H9 (cell line): ENCODE measurements at regions not wholly inside any gene's neighbourhood (a gene's known extent, or its start where the extent isn't known, plus 50 kb on each side); places are given as distances from the start of the nearest gene placed in this dataset.

ENCODE experiments used
- DNase-seq: peaks from one replicate; pipeline ENCODE4 v3.0.0-alpha.2; 2017
- H2AFZ ChIP-seq: one replicate; pipeline ENCODE4 v1.6.1; 2013; ENCODE audit warnings: mild to moderate bottlenecking, low read length, control low read depth, moderate library complexity
- H2AK5ac ChIP-seq: 2 replicates; pipeline ENCODE4 v1.6.1; 2013; ENCODE audit warnings: low read length, control low read depth, mixed read lengths; ENCODE audit not compliant: insufficient read length
- H2BK120ac ChIP-seq: one replicate; pipeline ENCODE4 v1.6.1; 2013; ENCODE audit warnings: low read depth, mild to moderate bottlenecking, low read length, control low read depth, inconsistent platforms; ENCODE audit not compliant: poor library complexity, severe bottlenecking
- H2BK12ac ChIP-seq: 2 replicates; pipeline ENCODE4 v1.6.1; 2013; ENCODE audit warnings: low read length, control low read depth, mixed read lengths, low read depth; ENCODE audit not compliant: insufficient read length
- H2BK15ac ChIP-seq: 2 replicates; pipeline ENCODE4 v1.6.1; 2013; ENCODE audit warnings: low read depth, low read length, control low read depth
- H2BK20ac ChIP-seq: one replicate; pipeline ENCODE4 v1.6.1; 2013; ENCODE audit warnings: low read depth, mild to moderate bottlenecking, low read length, control low read depth, inconsistent platforms; ENCODE audit not compliant: poor library complexity, severe bottlenecking
- H2BK5ac ChIP-seq: 2 replicates; pipeline ENCODE4 v1.6.1; 2013; ENCODE audit warnings: low read length, control low read depth, mixed read lengths; ENCODE audit not compliant: insufficient read length
- H3K14ac ChIP-seq: 2 replicates; pipeline ENCODE4 v1.6.1; 2013; ENCODE audit warnings: low read length, control low read depth; ENCODE audit not compliant: insufficient read depth
- H3K18ac ChIP-seq: 2 replicates; pipeline ENCODE4 v1.6.1; 2013; ENCODE audit warnings: low read depth, mild to moderate bottlenecking, mixed read lengths, low read length, control low read depth; ENCODE audit not compliant: insufficient read length
- H3K23ac ChIP-seq: 2 replicates; pipeline ENCODE4 v1.6.1; 2013; ENCODE audit warnings: low read length, control low read depth, mixed read lengths, low read depth; ENCODE audit not compliant: insufficient read length
- H3K23me2 ChIP-seq: 2 replicates; pipeline ENCODE4 v1.6.1; 2013; ENCODE audit warnings: low read depth, mild to moderate bottlenecking, mixed read lengths, low read length, control low read depth; ENCODE audit not compliant: insufficient read length, poor library complexity, severe bottlenecking
- H3K27ac ChIP-seq: 2 replicates; pipeline ENCODE4 v1.5.1; 2013; ENCODE audit warnings: low read length, control low read depth, mixed read lengths, low read depth; ENCODE audit not compliant: insufficient read length
- H3K27me3 ChIP-seq: 2 replicates; pipeline ENCODE4 v1.6.1; 2013; ENCODE audit warnings: low read length, control low read depth, inconsistent platforms; ENCODE audit not compliant: insufficient read depth
- H3K4ac ChIP-seq: 2 replicates; pipeline ENCODE4 v1.6.1; 2013; ENCODE audit warnings: low read depth, mild to moderate bottlenecking, control low read depth, inconsistent platforms, low read length, moderate library complexity
- H3K4me1 ChIP-seq: 2 replicates; pipeline ENCODE4 v1.6.1; 2013; ENCODE audit warnings: low read length, control low read depth, inconsistent platforms; ENCODE audit not compliant: insufficient read depth
- H3K4me2 ChIP-seq: 2 replicates; pipeline ENCODE4 v1.6.1; 2013; ENCODE audit warnings: low read length, control low read depth, mixed read lengths; ENCODE audit not compliant: insufficient read length, insufficient read depth
- H3K56ac ChIP-seq: 2 replicates; pipeline ENCODE4 v1.6.1; 2013; ENCODE audit warnings: low read depth, mild to moderate bottlenecking, mixed read lengths, low read length, control low read depth; ENCODE audit not compliant: insufficient read length
- H3K79me1 ChIP-seq: 2 replicates; pipeline ENCODE4 v1.6.1; 2013; ENCODE audit warnings: low read depth, mild to moderate bottlenecking, moderate library complexity, low read length, control low read depth, inconsistent platforms; ENCODE audit not compliant: insufficient read depth, poor library complexity, severe bottlenecking
- H3K79me2 ChIP-seq: 2 replicates; pipeline ENCODE4 v1.6.1; 2013; ENCODE audit warnings: low read length, control low read depth, inconsistent platforms; ENCODE audit not compliant: insufficient read depth
- H3K9ac ChIP-seq: 2 replicates; pipeline ENCODE4 v1.6.1; 2013; ENCODE audit warnings: low read length, control low read depth, mixed read lengths; ENCODE audit not compliant: insufficient read length; ENCODE audit errors: extremely low read depth
- H3K9me3 ChIP-seq: one replicate; pipeline ENCODE4 v1.6.1; 2013; ENCODE audit warnings: low read depth, low read length, inconsistent platforms; ENCODE audit not compliant: control insufficient read depth
- H3T11ph ChIP-seq: one replicate; pipeline ENCODE4 v1.6.1; 2013; ENCODE audit warnings: mild to moderate bottlenecking, low read length, control low read depth, inconsistent platforms
- H4K20me1 ChIP-seq: one replicate; pipeline ENCODE4 v1.6.1; 2013; ENCODE audit not compliant: control insufficient read depth, insufficient read length, insufficient read depth
- H4K5ac ChIP-seq: 2 replicates; pipeline ENCODE4 v1.6.1; 2013; ENCODE audit warnings: low read depth, mild to moderate bottlenecking, mixed read lengths, low read length, control low read depth; ENCODE audit not compliant: insufficient read length
- H4K8ac ChIP-seq: replicated peaks from 2 replicates; pipeline ENCODE4 v1.6.1; 2013; ENCODE audit warnings: low read length, control low read depth, mixed read lengths, low read depth; ENCODE audit not compliant: insufficient read length
- H4K91ac ChIP-seq: 2 replicates; pipeline ENCODE4 v1.6.1; 2013; ENCODE audit warnings: low read depth, mild to moderate bottlenecking, moderate library complexity, mixed read lengths, low read length, control low read depth; ENCODE audit not compliant: insufficient read length
- H3K27ac Mint-ChIP-seq, 3 experiments: 2 replicates in 2 of 3; 3 replicates in 1 of 3; pipeline ENCODE4 v1.8.0; 2020 to 2021; ENCODE audit warnings: mixed read lengths in 3 of 3, mild to moderate bottlenecking in 1 of 3, moderate library complexity in 1 of 3
- H3K27me3 Mint-ChIP-seq: 2 replicates; pipeline ENCODE4 v1.8.0; 2021; ENCODE audit warnings: low read depth, mild to moderate bottlenecking, moderate library complexity, mixed read lengths
- H3K36me3 Mint-ChIP-seq, 3 experiments: 2 replicates in 2 of 3; 3 replicates in 1 of 3; pipeline ENCODE4 v1.8.0; 2020 to 2021; ENCODE audit warnings: low read depth in 3 of 3, mixed read lengths in 3 of 3; ENCODE audit not compliant: insufficient read depth in 1 of 3
- H3K4me1 Mint-ChIP-seq, 2 experiments: 2 replicates each; pipeline ENCODE4 v1.8.0; 2020; ENCODE audit warnings: mixed read lengths in 2 of 2
- H3K4me3 Mint-ChIP-seq, 2 experiments: 2 replicates in 1 of 2; 3 replicates in 1 of 2; pipeline ENCODE4 v1.8.0; 2020 to 2021; ENCODE audit warnings: mild to moderate bottlenecking in 2 of 2, mixed read lengths in 2 of 2, moderate library complexity in 1 of 2
- H3K9me3 Mint-ChIP-seq, 2 experiments: 2 replicates in 1 of 2; 3 replicates in 1 of 2; pipeline ENCODE4 v1.8.0; 2020; ENCODE audit warnings: mild to moderate bottlenecking in 2 of 2, mixed read lengths in 2 of 2, moderate library complexity in 1 of 2
- WGBS: extraction: QIAGEN DNeasy Blood & Tissue Kit; methylation state at CpG from one replicate; pipeline ENCODE4 v1.1.7; 2013; ENCODE audit warnings: missing lambda C conversion rate, low lambda C conversion rate, mixed read lengths; ENCODE audit not compliant: insufficient read length; ENCODE audit errors: extremely low coverage; 5-methylcytosine and 5-hydroxymethylcytosine counted together
- TF ChIP-seq, protein P1 (sequence below): fragments of 200-600 bp; sonication (generic); conservative IDR thresholded peaks from 3 replicates; pipeline ENCODE4 v1.8.0; 2021; ENCODE audit warnings: antibody characterized with exemption, mild to moderate bottlenecking

DNA sequence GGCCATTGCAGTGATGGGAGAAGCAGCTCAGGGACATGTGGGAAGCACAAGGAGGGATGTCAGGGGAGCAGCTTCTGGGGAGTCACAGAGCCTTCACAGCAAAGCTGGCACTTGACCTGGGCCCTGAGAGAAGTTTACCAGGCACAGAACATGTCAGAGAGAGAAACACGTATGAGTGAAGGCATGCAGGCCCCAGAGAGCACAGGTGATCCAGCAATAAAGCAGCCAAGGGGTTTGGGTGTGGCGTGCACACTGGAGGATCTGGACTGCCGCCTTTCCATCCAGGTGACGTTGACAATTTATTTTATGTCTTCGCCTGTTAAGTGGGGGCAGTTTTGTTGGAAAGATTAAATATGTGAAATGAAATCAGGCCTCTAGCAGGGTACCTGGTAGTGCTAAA is 252.6 kb upstream of the COBL start:
- Histone ChIP-seq H3K23ac (no peak overlapping the region), H3K79me2 (no peaks in the 10 kb centered on the region), H2BK12ac (no peak overlapping the region), H4K20me1 (no peaks in the 10 kb centered on the region), H3K9ac (no peak overlapping the region), H2BK5ac (no peak overlapping the region), H2BK20ac (no peak overlapping the region), H3K79me1 (no peaks in the 10 kb centered on the region), H3K27ac (no peak overlapping the region), H2AFZ (no peak overlapping the region), H3K9me3 (no peaks in the 10 kb centered on the region), H3K14ac (no peak overlapping the region), H3K4ac (no peak overlapping the region), H2AK5ac (no peak overlapping the region), H2BK120ac (no peak overlapping the region), H3K4me1 (no peaks in the 10 kb centered on the region), H2BK15ac (no peak overlapping the region), H3K27me3 (no peaks in the 10 kb centered on the region), H3K18ac (no peak overlapping the region), H3T11ph (no peak overlapping the region), H3K56ac (no peak overlapping the region), H3K23me2 (no peaks in the 10 kb centered on the region), H4K5ac (no peak overlapping the region), H4K91ac (no peak overlapping the region), H3K4me2 (no peak overlapping the region), H4K8ac (no peak overlapping the region)
- H3K4me1 Mint-ChIP-seq = peaks cover 16 to 20% of the 10 kb centered on the region in 2 experiments
- TF ChIP-seq, protein P1, sequence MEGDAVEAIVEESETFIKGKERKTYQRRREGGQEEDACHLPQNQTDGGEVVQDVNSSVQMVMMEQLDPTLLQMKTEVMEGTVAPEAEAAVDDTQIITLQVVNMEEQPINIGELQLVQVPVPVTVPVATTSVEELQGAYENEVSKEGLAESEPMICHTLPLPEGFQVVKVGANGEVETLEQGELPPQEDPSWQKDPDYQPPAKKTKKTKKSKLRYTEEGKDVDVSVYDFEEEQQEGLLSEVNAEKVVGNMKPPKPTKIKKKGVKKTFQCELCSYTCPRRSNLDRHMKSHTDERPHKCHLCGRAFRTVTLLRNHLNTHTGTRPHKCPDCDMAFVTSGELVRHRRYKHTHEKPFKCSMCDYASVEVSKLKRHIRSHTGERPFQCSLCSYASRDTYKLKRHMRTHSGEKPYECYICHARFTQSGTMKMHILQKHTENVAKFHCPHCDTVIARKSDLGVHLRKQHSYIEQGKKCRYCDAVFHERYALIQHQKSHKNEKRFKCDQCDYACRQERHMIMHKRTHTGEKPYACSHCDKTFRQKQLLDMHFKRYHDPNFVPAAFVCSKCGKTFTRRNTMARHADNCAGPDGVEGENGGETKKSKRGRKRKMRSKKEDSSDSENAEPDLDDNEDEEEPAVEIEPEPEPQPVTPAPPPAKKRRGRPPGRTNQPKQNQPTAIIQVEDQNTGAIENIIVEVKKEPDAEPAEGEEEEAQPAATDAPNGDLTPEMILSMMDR = no peak
- peaks cover 0 to 7% (median 2%) of the 10 kb centered on the region in 3 experiments; a peak in 2 of 7 replicates for H3K36me3 Mint-ChIP-seq
- no peak overlapping the region for H3K4me3 Mint-ChIP-seq
- H3K9me3 Mint-ChIP-seq = peaks cover 0 to 6% of the 10 kb centered on the region in 2 experiments
- DNase-seq = no peak
- no peak overlapping the region for H3K27ac Mint-ChIP-seq
- no peaks in the 10 kb centered on the region; the same call in 1 of the 2 replicates for H3K27me3 Mint-ChIP-seq
- no CpG with 5 or more reads among the region's 5 CpGs for WGBS
